GM21723 (cell line): ENCODE measurements at regions not wholly inside any gene's neighbourhood (a gene's known extent, or its start where the extent isn't known, plus 50 kb on each side); places are given as distances from the start of the nearest gene placed in this dataset.
"Not testable (repeated sequence)": the region's sequence is repeated elsewhere in the genome, so short reads cannot be mapped to it uniquely, and the experiment has no call there.

ENCODE experiments used
- ATAC-seq: cut with Tn5 transposase; IDR thresholded peaks from one replicate; pipeline ENCODE4 v1.9.1; 2021; ENCODE audit warnings: mild to moderate bottlenecking, moderate library complexity; ENCODE audit not compliant: unreplicated experiment

DNA sequence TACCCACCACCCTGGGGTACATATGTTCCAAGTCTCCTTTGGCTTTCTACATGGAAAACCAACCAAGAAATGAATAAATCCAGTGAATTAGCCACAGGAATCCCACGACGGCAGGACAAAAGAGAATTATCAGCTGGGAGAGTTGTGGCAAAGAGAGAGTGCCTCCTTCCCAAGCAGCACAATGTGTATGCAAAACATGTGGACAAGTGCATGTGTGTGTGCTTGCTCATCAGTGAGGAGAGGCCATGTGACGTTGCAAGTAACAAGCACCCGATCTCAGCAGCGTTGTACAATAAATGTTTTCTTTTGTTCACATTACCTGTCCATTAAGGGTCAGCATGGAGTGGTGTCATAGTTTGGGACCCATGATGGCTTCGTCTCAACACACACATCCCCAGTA is 50.0 kb upstream of the EMX2 start:
- ATAC-seq = no peak

DNA sequence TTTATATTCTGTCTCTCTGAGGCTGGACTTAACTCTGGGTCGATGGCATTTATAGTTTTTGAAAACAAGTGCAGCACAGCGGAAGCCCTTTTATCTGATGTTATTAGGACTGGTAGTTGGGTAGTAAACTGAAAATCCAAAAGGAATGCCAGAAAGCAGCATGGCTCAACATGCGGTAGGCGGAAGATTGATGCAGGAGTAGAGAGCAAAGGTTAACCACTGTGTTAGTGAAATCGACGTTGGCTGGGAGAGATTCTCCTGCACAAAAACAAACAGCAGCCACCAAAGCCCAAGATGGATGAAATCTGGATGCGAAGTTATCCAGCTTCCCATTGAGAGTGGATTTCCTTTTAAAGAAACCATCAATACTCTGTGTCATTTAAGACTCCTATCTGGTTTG is 54.5 kb upstream of the EMX2 start:
- no peak for ATAC-seq

DNA sequence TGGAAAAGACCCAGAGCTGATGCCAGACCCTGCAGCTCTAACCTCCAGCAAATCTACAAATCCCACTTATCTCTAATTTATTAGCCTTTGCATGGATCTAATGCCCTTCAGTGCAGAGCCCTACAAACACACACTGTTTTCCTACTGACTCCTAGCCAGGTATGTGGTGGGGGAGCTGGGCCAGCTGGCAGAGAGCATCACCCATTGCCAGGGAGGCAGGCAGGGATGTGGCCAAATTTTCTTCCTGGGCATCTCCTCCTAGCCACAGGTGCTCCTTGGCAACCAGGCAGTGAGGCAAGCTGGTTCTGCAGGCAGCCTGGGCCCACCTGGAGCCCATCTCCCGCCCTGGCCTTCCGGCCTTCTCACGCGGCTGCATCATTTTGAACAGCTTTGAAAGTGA is 55.9 kb upstream of the EMX2 start:
- no peak for ATAC-seq

DNA sequence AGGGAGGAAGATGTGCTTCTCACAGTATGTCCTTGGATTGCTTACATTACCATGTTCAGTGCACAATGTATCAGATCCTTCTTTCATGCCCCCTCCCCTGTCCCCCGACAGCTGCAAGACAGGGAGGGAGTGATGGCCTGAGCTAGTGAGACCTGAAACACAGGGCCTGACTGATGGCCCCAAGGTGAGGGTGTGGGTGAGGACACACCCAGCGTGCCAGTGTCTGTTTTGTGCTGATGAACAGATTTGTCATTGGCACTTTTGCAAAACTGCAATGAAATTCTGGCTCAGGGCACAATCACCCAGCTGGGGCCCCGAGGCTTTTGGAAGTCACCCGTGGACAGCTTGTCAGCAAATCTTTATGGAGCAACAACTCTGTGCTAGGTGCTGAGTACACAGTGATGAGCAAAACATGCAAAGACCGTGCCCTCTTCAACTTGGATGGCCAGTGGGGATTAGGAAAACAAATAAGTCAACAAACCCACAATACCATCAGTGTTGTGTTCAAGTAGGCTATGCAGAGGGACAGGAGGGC is 59.4 kb upstream of the EMX2 start:
- ATAC-seq = no peak

DNA sequence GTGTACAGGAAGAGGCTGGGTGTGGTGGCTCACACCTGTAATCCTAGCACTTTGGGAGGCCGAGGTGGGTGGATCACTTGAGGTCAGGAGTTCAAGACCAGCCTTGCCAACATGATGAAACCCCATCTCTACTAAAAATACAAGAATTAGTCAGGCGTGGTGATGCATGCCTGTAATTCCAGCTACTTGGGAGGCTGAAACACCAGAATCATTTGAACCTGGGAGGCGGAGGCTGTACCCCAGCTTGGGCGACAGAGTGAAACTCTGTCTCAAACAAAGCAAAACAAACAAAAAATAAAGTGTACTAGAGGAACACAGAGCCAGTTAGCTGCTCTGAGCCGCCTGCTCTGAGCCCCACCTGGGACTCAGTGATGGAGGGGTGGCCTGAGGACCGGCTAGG is 61.5 kb upstream of the EMX2 start:
- ATAC-seq = not testable (repeated sequence)

GRCh38 chr10:117480097-117480496 is 62.4 kb upstream of the EMX2 start:
- ATAC-seq = no peak

GRCh38 chr10:117477961-117478670 is 64.4 kb upstream of the EMX2 start:
- ATAC-seq = no peak

GRCh38 chr10:117477211-117477947 is 65.2 kb upstream of the EMX2 start:
- no peak for ATAC-seq

DNA sequence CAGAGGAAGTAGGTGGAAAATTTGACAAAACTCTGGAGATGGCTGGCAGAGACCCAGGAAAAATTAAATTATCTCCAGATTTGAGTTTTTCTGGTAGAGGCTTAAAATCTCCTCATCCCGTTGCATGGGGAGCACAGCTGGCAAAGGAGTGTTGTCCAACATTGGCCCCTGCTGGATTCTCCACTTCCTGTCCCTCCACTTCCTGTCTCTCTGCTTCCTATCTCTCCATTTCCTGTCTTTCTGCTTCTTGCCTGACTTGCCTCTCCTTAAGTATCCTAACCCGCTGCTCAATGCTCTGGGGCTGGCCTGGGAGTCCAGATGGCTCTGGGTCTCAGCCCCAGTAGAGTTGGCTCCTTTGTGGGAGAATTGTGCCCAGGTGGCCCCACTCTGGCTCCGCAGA is 65.8 kb upstream of the EMX2 start:
- ATAC-seq = no peak

DNA sequence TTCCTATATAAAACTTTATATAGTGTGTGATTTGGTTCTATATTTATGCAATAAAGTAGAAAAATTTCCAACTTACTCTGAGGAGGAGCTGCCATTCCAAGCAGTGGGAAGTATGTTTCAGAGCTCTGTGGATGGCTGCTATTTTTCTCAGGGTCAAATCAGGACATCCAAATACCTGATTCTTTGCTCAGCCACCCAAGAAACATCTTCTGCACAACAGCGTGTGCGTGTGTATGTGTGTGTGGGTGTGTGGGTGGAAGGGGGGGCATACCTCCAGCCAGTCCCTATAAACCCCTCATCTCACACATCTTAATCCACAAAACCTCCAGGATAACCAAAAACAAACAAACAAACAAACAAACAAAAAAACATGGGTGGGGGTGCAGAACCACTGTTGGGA is 66.3 kb upstream of the EMX2 start:
- no peak for ATAC-seq

DNA sequence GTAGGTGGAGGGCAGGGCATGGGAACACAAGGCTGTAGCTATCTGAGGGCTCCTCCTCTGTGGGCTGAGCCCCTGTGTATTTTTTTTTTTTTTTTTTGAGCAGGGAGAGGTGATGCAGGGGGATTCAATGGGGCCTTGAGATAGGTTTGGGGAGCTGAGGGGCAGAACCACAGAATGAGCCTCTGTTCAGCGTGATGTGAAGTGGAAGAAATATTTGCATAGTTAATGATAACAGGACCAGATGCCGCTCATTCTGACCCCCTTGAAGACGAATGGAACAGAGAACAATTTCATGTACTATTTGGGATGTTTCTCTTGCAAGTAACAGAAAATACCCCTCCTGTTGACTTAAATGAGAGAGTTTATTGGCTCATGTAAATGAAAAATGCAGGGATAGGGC is 69.7 kb upstream of the EMX2 start:
- ATAC-seq = no peak

DNA sequence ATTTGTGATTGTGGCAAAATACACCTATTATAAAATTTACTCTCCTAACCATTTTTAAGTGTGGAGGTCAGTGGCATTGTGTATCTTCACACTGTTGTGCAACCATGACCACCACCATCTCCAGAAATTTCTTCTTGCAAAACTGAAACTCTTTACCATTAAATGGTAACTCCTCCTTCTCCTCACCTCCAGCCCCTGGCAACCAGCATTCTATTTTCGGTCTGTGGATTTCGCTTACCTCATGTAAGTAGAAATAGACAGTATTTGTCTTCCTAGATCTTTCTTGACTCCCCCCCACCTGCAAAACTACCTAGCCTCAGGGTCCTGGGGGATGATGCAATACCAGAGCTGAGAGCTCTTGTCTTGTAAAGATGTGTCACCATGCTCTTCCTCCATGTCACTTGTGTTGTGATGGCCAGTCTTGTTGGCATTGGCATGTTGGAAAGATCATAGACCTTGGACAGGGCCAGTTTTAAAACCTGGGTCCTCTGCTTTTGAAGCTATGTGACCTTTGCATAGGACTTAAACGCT is 71.1 kb upstream of the EMX2 start:
- no peak for ATAC-seq

GRCh38 chr10:117470733-117471132 is 71.8 kb upstream of the EMX2 start:
- no peak for ATAC-seq

- ATAC-seq = no peak
Measured at GRCh38 chr10:117468665-117469064, 73.9 kb upstream of the EMX2 start.

- ATAC-seq = no peak
Measured at GRCh38 chr10:117464176-117464575, 78.4 kb upstream of the EMX2 start.

GRCh38 chr10:117463545-117463920 is 79.0 kb upstream of the EMX2 start:
- ATAC-seq = no peak

- no peak for ATAC-seq
Measured at GRCh38 chr10:117462816-117463544, 79.6 kb upstream of the EMX2 start.

GRCh38 chr10:117462424-117462792 is 80.1 kb upstream of the EMX2 start:
- no peak for ATAC-seq

DNA sequence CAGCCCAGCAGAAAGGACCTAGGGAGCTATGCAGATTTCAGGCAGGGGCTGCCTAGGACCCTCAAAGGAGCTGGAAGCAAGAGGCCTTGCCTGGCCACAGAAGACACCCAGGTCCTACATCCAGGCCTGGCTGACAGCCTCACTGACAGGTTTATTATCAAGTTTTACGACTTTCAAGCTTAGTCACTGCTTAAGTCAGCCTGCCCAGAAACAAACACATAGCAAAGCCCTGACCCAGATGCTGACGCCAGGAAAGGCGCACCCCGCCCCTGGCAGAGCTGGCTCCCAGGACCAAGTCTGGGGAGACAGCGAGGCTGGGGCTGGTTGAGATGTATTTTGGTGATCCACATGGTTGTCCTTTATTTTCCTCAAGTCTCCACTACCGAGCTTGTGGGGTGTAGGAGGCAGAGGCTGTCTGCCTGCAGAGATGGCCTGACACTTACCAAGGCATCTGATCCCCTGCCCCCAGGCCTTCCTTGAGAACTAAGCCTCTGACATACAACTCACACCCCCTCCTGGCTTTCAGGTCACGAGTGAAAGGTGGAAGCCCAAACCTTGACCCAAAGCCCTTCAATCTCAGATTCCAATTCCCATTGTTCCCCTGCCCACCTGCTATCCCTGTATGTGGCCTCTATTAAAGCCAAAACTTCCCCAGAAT is 80.7 kb upstream of the EMX2 start:
- ATAC-seq = no peak

DNA sequence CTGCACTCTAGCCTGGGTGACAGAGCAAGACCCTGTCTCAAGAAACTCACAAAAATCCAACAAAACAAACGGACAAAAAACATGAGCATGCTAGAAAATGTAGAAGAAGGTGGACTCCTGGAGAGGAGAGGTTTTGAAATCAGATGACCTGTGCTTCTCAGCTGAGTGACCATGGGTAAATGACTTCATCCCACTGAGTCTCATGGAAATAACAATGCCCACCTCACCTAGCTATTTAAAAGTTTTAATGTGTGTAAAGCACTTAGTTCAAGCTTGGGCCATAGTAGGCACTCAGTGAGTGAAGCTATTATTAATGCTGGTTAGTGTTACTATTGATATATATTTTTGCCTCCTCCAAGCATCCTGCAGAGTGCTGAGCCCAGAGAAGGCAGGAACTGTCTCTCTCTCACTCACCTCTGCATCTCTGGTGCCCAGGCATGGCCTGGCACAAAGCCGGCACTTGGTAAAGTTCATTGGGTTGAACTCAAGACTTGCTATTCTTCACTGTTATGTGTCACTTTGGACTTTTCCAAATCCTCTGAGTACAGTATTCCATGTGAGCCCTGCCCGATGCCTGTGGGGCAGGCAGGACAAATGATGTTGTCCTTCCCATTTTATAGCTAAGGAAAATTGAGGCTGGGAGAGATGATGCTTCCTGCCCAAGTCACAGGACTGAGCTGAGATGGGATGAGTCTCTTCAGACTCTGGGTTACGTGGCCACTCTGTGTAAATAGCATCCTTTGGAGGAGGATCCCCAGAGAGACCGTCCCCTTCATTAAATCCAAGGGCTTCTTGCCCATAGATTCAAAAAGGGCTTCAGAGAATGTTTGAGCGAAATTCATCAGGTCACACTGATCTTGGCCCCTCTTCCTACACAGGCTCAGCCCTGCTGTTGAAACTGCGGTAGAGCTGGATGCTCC is 81.4 kb upstream of the EMX2 start:
- no peak for ATAC-seq
